ENCODE measurements at regions not wholly inside any gene's neighbourhood (a gene's known extent, or its start where the extent isn't known, plus 50 kb on each side); places are given as distances from the start of the nearest gene placed in this dataset.

- TF ChIP-seq CTCF (conservative IDR thresholded peaks at IDR 0.05; ENCODE audit: low read depth in 2 of 2) (no peak), CREB1 (CRISPR knock-in tag; IDR thresholded peaks at IDR 0.05; ENCODE audit: low read depth) (no peak), POLR2AphosphoS5 (IDR thresholded peaks at IDR 0.05; ENCODE audit: low read depth) (no peak), EZH2phosphoT487 (IDR thresholded peaks at IDR 0.05; ENCODE audit: unreplicated experiment) (no peak), ETS1 (IDR thresholded peaks at IDR 0.05) (no peak)
Observed at GRCh38 chr7:20506175-20506574, 109.3 kb upstream of the ABCB5 start.
